ENCODE measurements at regions not wholly inside any gene's neighbourhood (a gene's known extent, or its start where the extent isn't known, plus 50 kb on each side); places are given as distances from the start of the nearest gene placed in this dataset.

DNA sequence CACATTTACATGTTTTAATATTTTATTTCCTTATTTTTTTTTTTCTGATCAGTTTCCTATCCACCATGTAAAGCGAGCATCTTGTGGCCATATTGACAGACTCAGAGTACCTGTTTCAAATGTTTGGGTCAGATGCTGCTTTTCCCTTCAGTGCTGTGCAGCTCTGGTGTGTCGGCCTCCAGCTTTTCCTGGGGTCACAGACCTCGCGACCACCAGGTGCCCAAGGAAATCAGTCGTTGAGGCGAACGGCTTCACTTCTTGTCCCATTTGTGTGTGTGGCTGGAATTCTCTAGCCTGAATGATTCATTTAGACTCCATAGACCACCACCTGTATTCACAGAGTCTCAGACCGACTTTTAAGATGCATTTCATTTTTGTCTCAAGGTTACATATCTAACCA is 166.9 kb upstream of the SPRY4 start:
- TF ChIP-seq, protein P1, sequence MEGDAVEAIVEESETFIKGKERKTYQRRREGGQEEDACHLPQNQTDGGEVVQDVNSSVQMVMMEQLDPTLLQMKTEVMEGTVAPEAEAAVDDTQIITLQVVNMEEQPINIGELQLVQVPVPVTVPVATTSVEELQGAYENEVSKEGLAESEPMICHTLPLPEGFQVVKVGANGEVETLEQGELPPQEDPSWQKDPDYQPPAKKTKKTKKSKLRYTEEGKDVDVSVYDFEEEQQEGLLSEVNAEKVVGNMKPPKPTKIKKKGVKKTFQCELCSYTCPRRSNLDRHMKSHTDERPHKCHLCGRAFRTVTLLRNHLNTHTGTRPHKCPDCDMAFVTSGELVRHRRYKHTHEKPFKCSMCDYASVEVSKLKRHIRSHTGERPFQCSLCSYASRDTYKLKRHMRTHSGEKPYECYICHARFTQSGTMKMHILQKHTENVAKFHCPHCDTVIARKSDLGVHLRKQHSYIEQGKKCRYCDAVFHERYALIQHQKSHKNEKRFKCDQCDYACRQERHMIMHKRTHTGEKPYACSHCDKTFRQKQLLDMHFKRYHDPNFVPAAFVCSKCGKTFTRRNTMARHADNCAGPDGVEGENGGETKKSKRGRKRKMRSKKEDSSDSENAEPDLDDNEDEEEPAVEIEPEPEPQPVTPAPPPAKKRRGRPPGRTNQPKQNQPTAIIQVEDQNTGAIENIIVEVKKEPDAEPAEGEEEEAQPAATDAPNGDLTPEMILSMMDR (IDR thresholded peaks at IDR 0.05) = no peak
- no peak for TF ChIP-seq POLR2A (IDR thresholded peaks at IDR 0.05)

All from right lobe of liver (tissue), 4 donors.